ENCODE measurements at regions not wholly inside any gene's neighbourhood (a gene's known extent, or its start where the extent isn't known, plus 50 kb on each side); places are given as distances from the start of the nearest gene placed in this dataset.

GRCh38 chr13:107873926-107874325, 341.4 kb downstream of the LIG4 start:
- no peaks in the 10 kb centered on the region for H3K27me3 Mint-ChIP-seq (ENCODE audit: insufficient read depth, unreplicated experiment)
- no peak overlapping the region for H3K4me3 Mint-ChIP-seq (ENCODE audit: unreplicated experiment)
- BruUV-seq (replicated peaks) = no TSS peak
- POLR2A ChIA-PET = no interaction called here
- CTCF ChIA-PET = no interaction called here
- no peak for TF ChIP-seq CTCF (IDR thresholded peaks at IDR 0.05; ENCODE audit: unreplicated experiment)
- no peak overlapping the region for H3K27ac Mint-ChIP-seq (ENCODE audit: low read depth, unreplicated experiment)
- H3K36me3 Mint-ChIP-seq (ENCODE audit: insufficient read depth, unreplicated experiment) = no peaks in the 10 kb centered on the region
- H3K4me1 Mint-ChIP-seq (ENCODE audit: insufficient read depth, unreplicated experiment) = no peaks in the 10 kb centered on the region
- DNase-seq (ENCODE audit: unreplicated experiment) = no peak
- peaks cover 32% of the 10 kb centered on the region for H3K9me3 Mint-ChIP-seq (ENCODE audit: unreplicated experiment)
- intact Hi-C loops (cut with micrococcal nuclease) = no loop called here

- no TSS peak for BruUV-seq (replicated peaks)
- no peak overlapping the region for H3K4me3 Mint-ChIP-seq (ENCODE audit: unreplicated experiment)
- POLR2A ChIA-PET = no interaction called here
- no peak for TF ChIP-seq CTCF (IDR thresholded peaks at IDR 0.05; ENCODE audit: unreplicated experiment)
- H3K36me3 Mint-ChIP-seq (ENCODE audit: insufficient read depth, unreplicated experiment) = no peaks in the 10 kb centered on the region
- H3K27ac Mint-ChIP-seq (ENCODE audit: low read depth, unreplicated experiment) = no peak overlapping the region
- peaks cover 12% of the 10 kb centered on the region for H3K27me3 Mint-ChIP-seq (ENCODE audit: insufficient read depth, unreplicated experiment)
- peaks cover 14% of the 10 kb centered on the region for H3K9me3 Mint-ChIP-seq (ENCODE audit: unreplicated experiment)
- H3K4me1 Mint-ChIP-seq (ENCODE audit: insufficient read depth, unreplicated experiment) = peaks cover 5% of the 10 kb centered on the region
- CTCF ChIA-PET = interaction anchor here (1.1 kb wide), 1 partner anchor 505 kb away, joined by 3 read pairs; no protein-coding TSS in a partner anchor
- intact Hi-C loops (cut with micrococcal nuclease) = no loop called here
- DNase-seq (ENCODE audit: unreplicated experiment) = no peak
These were observed 344.9 kb downstream of the LIG4 start for GRCh38 chr13:107870400-107870799.

- Mint-ChIP-seq H3K27me3 (ENCODE audit: insufficient read depth, unreplicated experiment) (peaks cover 12% of the 10 kb centered on the region), H3K4me3 (ENCODE audit: unreplicated experiment) (no peak overlapping the region), H3K4me1 (ENCODE audit: insufficient read depth, unreplicated experiment) (peaks cover 5% of the 10 kb centered on the region), H3K36me3 (ENCODE audit: insufficient read depth, unreplicated experiment) (peaks cover 6% of the 10 kb centered on the region), H3K27ac (ENCODE audit: low read depth, unreplicated experiment) (no peak overlapping the region), H3K9me3 (ENCODE audit: unreplicated experiment) (peaks cover 14% of the 10 kb centered on the region)
- no peak for DNase-seq (ENCODE audit: unreplicated experiment)
- no TSS peak for BruUV-seq (replicated peaks)
- no peak for TF ChIP-seq CTCF (IDR thresholded peaks at IDR 0.05; ENCODE audit: unreplicated experiment)
- ChIA-PET CTCF (no interaction called here), POLR2A (no interaction called here)
- intact Hi-C loops (cut with micrococcal nuclease) = no loop called here
These were observed 347.4 kb downstream of the LIG4 start for GRCh38 chr13:107867701-107868661.

GRCh38 chr13:107866941-107867623, 348.3 kb downstream of the LIG4 start:
- Mint-ChIP-seq H3K27me3 (ENCODE audit: insufficient read depth, unreplicated experiment) (peaks cover 12% of the 10 kb centered on the region), H3K9me3 (ENCODE audit: unreplicated experiment) (peaks cover 14% of the 10 kb centered on the region), H3K36me3 (ENCODE audit: insufficient read depth, unreplicated experiment) (peaks cover 6% of the 10 kb centered on the region), H3K4me1 (ENCODE audit: insufficient read depth, unreplicated experiment) (peaks cover 5% of the 10 kb centered on the region), H3K27ac (ENCODE audit: low read depth, unreplicated experiment) (no peak overlapping the region), H3K4me3 (ENCODE audit: unreplicated experiment) (peak overlapping the region; percentile 9)
- ChIA-PET CTCF (no interaction called here), POLR2A (no interaction called here)
- no TSS peak for BruUV-seq (replicated peaks)
- intact Hi-C loops (cut with micrococcal nuclease) = no loop called here
- TF ChIP-seq CTCF (IDR thresholded peaks at IDR 0.05; ENCODE audit: unreplicated experiment) = no peak
- DNase-seq (ENCODE audit: unreplicated experiment) = no peak

Data from MCF 10A (cell line).